ENCODE measurements at regions not wholly inside any gene's neighbourhood (a gene's known extent, or its start where the extent isn't known, plus 50 kb on each side); places are given as distances from the start of the nearest gene placed in this dataset.

- Histone ChIP-seq H3K4me1 (no peaks in the 10 kb centered on the region), H3K27ac (no peak overlapping the region), H3K27me3 (no peaks in the 10 kb centered on the region), H3K9me3 (no peaks in the 10 kb centered on the region), H3K36me3 (ENCODE audit: low read depth, missing control alignments) (no peaks in the 10 kb centered on the region), H3K4me3 (no peak overlapping the region)
- intact Hi-C loops (cut with DNase I; ENCODE audit: low total_unique reads): no loop called here
- whole genome bisulfite sequencing, 2 donors: 76 to 77% methylated on average over 3 of the region's 3 CpGs
- DNase-seq: no peak
- TF ChIP-seq POLR2A (IDR thresholded peaks at IDR 0.05) (no peak), CTCF (IDR thresholded peaks at IDR 0.05) (no peak)
Measured at GRCh38 chr6:48743738-48744137, 632.7 kb upstream of the PTCHD4 start.

- H3K4me1 ChIP-seq: no peaks in the 10 kb centered on the region
- TF ChIP-seq CTCF (IDR thresholded peaks at IDR 0.05) (peak in 1 of 3 experiments; percentile 17), POLR2A (IDR thresholded peaks at IDR 0.05) (no peak)
- no peak overlapping the region for H3K27ac ChIP-seq
- no peaks in the 10 kb centered on the region for H3K9me3 ChIP-seq
- no peaks in the 10 kb centered on the region for H3K27me3 ChIP-seq
- DNase-seq: no peak
- WGBS, 2 donors: 68 to 74% methylated on average over 2 of the region's 2 CpGs
- intact Hi-C loops (cut with DNase I; ENCODE audit: low total_unique reads): no loop called here
- no peak overlapping the region for H3K4me3 ChIP-seq
- no peaks in the 10 kb centered on the region for H3K36me3 ChIP-seq (ENCODE audit: low read depth, missing control alignments)
Measured at GRCh38 chr6:48736501-48737206, 625.7 kb upstream of the PTCHD4 start.

- Histone ChIP-seq H3K27ac (no peak overlapping the region), H3K9me3 (no peaks in the 10 kb centered on the region), H3K4me1 (no peaks in the 10 kb centered on the region), H3K27me3 (no peaks in the 10 kb centered on the region), H3K36me3 (ENCODE audit: low read depth, missing control alignments) (no peaks in the 10 kb centered on the region), H3K4me3 (no peak overlapping the region)
- 75 to 77% methylated on average over 1 of the region's 1 CpG for WGBS, 2 donors
- no peak for DNase-seq
- intact Hi-C loops (cut with DNase I; ENCODE audit: low total_unique reads): no loop called here
- TF ChIP-seq CTCF (IDR thresholded peaks at IDR 0.05) (no peak), POLR2A (IDR thresholded peaks at IDR 0.05) (no peak)
Measured at GRCh38 chr6:48735846-48736245, 624.8 kb upstream of the PTCHD4 start.

GRCh38 chr6:48733581-48733980 lies 622.6 kb upstream of the PTCHD4 start:
- no peaks in the 10 kb centered on the region for H3K36me3 ChIP-seq (ENCODE audit: low read depth, missing control alignments)
- TF ChIP-seq POLR2A (IDR thresholded peaks at IDR 0.05) (no peak), CTCF (IDR thresholded peaks at IDR 0.05) (no peak)
- intact Hi-C loops (cut with DNase I; ENCODE audit: low total_unique reads): no loop called here
- H3K4me1 ChIP-seq: no peaks in the 10 kb centered on the region
- no peak overlapping the region for H3K27ac ChIP-seq
- no peak overlapping the region for H3K4me3 ChIP-seq
- DNase-seq: no peak
- H3K9me3 ChIP-seq: no peaks in the 10 kb centered on the region
- no peaks in the 10 kb centered on the region for H3K27me3 ChIP-seq
- WGBS, 2 donors: 74 to 84% methylated on average over 1 of the region's 1 CpG

- no peak for TF ChIP-seq POLR2A (IDR thresholded peaks at IDR 0.05)
- Histone ChIP-seq H3K36me3 (ENCODE audit: low read depth, missing control alignments) (no peaks in the 10 kb centered on the region), H3K4me3 (no peak overlapping the region), H3K27me3 (no peaks in the 10 kb centered on the region), H3K4me1 (no peaks in the 10 kb centered on the region), H3K9me3 (no peaks in the 10 kb centered on the region), H3K27ac (no peak overlapping the region)
- DNase-seq: no peak
- intact Hi-C loops (cut with DNase I; ENCODE audit: low total_unique reads): no loop called here
- WGBS, 2 donors: 59 to 74% methylated on average over 2 of the region's 2 CpGs
Measured at GRCh38 chr6:48714699-48715098, 603.7 kb upstream of the PTCHD4 start.

Data from testis (tissue), 2 donors.